ENCODE measurements at regions not wholly inside any gene's neighbourhood (a gene's known extent, or its start where the extent isn't known, plus 50 kb on each side); places are given as distances from the start of the nearest gene placed in this dataset.

- DNase-seq: no peak
These were observed 172.3 kb upstream of the TBCA start for GRCh38 chr5:77948476-77948875.

- DNase-seq: no peak
These were observed 170.9 kb upstream of the TBCA start for GRCh38 chr5:77947041-77947428.

- no peak for DNase-seq
These were observed 170.4 kb upstream of the TBCA start for GRCh38 chr5:77946381-77947040.

GRCh38 chr5:77945874-77946273 lies 169.7 kb upstream of the TBCA start:
- no peak for DNase-seq

GRCh38 chr5:77944757-77945340 lies 168.7 kb upstream of the TBCA start:
- DNase-seq: no peak

- no peak for DNase-seq
These were observed 167.7 kb upstream of the TBCA start for GRCh38 chr5:77943851-77944250.

- DNase-seq: no peak
These were observed 166.6 kb upstream of the TBCA start for GRCh38 chr5:77942578-77943239.

- no peak for DNase-seq
These were observed 161.1 kb upstream of the TBCA start for GRCh38 chr5:77937015-77937908.

- DNase-seq: no peak
These were observed 160.2 kb upstream of the TBCA start for GRCh38 chr5:77936365-77936693.

- peak; percentile 13 for DNase-seq
These were observed 159.6 kb upstream of the TBCA start for GRCh38 chr5:77935506-77936364.

GRCh38 chr5:77928776-77929300 lies 152.7 kb upstream of the TBCA start:
- no peak for DNase-seq

GRCh38 chr5:77926337-77926736 lies 150.2 kb upstream of the TBCA start:
- no peak for DNase-seq

- no peak for DNase-seq
These were observed 149.4 kb upstream of the TBCA start for GRCh38 chr5:77925503-77925902.

GRCh38 chr5:77924081-77924480 lies 147.9 kb upstream of the TBCA start:
- DNase-seq: no peak

GRCh38 chr5:77923666-77924065 lies 147.5 kb upstream of the TBCA start:
- DNase-seq: no peak

GRCh38 chr5:77921094-77921768 lies 145.1 kb upstream of the TBCA start:
- no peak for DNase-seq

- DNase-seq: no peak
These were observed 144.4 kb upstream of the TBCA start for GRCh38 chr5:77920359-77921058.

- no peak for DNase-seq
These were observed 139.2 kb upstream of the TBCA start for GRCh38 chr5:77915346-77915745.

GRCh38 chr5:77912721-77913120 lies 136.6 kb upstream of the TBCA start:
- no peak for DNase-seq

- no peak for DNase-seq
These were observed 134.6 kb upstream of the TBCA start for GRCh38 chr5:77910602-77911188.

- DNase-seq: no peak
These were observed 133.1 kb upstream of the TBCA start for GRCh38 chr5:77909237-77909636.
